CD1c-positive myeloid dendritic cell (primary cell): ENCODE measurements at regions not wholly inside any gene's neighbourhood (a gene's known extent, or its start where the extent isn't known, plus 50 kb on each side); places are given as distances from the start of the nearest gene placed in this dataset.
"Not testable (repeated sequence)": the region's sequence is repeated elsewhere in the genome, so short reads cannot be mapped to it uniquely, and the experiment has no call there.

Experiments
- DNase-seq: peaks from one replicate; pipeline ENCODE4 v3.0.0-alpha.2; 2016; ENCODE audit errors: extremely low spot score

GRCh38 chr1:189708674-189709073 lies 769.0 kb downstream of the BRINP3 start:
- no peak for DNase-seq

- DNase-seq: not testable (repeated sequence)
Measured at GRCh38 chr1:189718147-189718795, 759.4 kb downstream of the BRINP3 start.

- no peak for DNase-seq
Measured at GRCh38 chr1:189726806-189727205, 750.9 kb downstream of the BRINP3 start.

GRCh38 chr1:189751311-189751710 lies 726.4 kb downstream of the BRINP3 start:
- DNase-seq: no peak

GRCh38 chr1:189752461-189752995 lies 725.1 kb downstream of the BRINP3 start:
- no peak for DNase-seq

GRCh38 chr1:189755100-189755499 lies 722.6 kb downstream of the BRINP3 start:
- not testable (repeated sequence) for DNase-seq

- no peak for DNase-seq
Measured at GRCh38 chr1:189764391-189765320, 713.0 kb downstream of the BRINP3 start.

- DNase-seq: no peak
Measured at GRCh38 chr1:189769448-189769847, 708.2 kb downstream of the BRINP3 start.

GRCh38 chr1:189774721-189775287 lies 702.9 kb downstream of the BRINP3 start:
- no peak for DNase-seq

GRCh38 chr1:189775343-189775742 lies 702.3 kb downstream of the BRINP3 start:
- no peak for DNase-seq

GRCh38 chr1:189779034-189779433 lies 698.6 kb downstream of the BRINP3 start:
- DNase-seq: no peak

- DNase-seq: no peak
Measured at GRCh38 chr1:189782295-189782694, 695.4 kb downstream of the BRINP3 start.

GRCh38 chr1:189783456-189783855 lies 694.2 kb downstream of the BRINP3 start:
- no peak for DNase-seq

GRCh38 chr1:189786761-189787160 lies 690.9 kb downstream of the BRINP3 start:
- DNase-seq: no peak

- DNase-seq: no peak
Measured at GRCh38 chr1:189787201-189787600, 690.5 kb downstream of the BRINP3 start.

- DNase-seq: no peak
Measured at GRCh38 chr1:189790335-189790734, 687.3 kb downstream of the BRINP3 start.

GRCh38 chr1:189803364-189803763 lies 674.3 kb downstream of the BRINP3 start:
- no peak for DNase-seq

GRCh38 chr1:189804352-189804751 lies 673.3 kb downstream of the BRINP3 start:
- DNase-seq: no peak

GRCh38 chr1:189805735-189806134 lies 671.9 kb downstream of the BRINP3 start:
- DNase-seq: no peak

- DNase-seq: not testable (repeated sequence)
Measured at GRCh38 chr1:189810639-189811038, 667.0 kb downstream of the BRINP3 start.

GRCh38 chr1:189811960-189812359 lies 665.7 kb downstream of the BRINP3 start:
- no peak for DNase-seq

- no peak for DNase-seq
Measured at GRCh38 chr1:189816558-189816957, 661.1 kb downstream of the BRINP3 start.
